AG04449 (cell line): ENCODE measurements at regions not wholly inside any gene's neighbourhood (a gene's known extent, or its start where the extent isn't known, plus 50 kb on each side); places are given as distances from the start of the nearest gene placed in this dataset.

Source experiments
- CTCF ChIA-PET: fragments of 350-600 bp; formaldehyde crosslinking; extraction: SDS; loops from one replicate; lab custom pipeline; 2021; ENCODE audit warnings: antibody characterized with exemption; lab: Yijun Ruan, JAX
- POLR2A ChIA-PET: fragments of 400-600, 350-600 bp; formaldehyde crosslinking; extraction: SDS; loops from one replicate; lab custom pipeline; 2020; ENCODE audit warnings: antibody characterized with exemption, inconsistent platforms; lab: Yijun Ruan, JAX
- DNase-seq: peaks from one replicate; pipeline ENCODE4 v3.0.0-alpha.2; 2010; ENCODE audit warnings: low read depth, low spot score
- H3K4me3 ChIP-seq: 2 replicates; pipeline ENCODE4 v1.5.1; 2011; ENCODE audit warnings: low read depth, mild to moderate bottlenecking, control low read depth, low read length
- TF ChIP-seq, protein P1 (sequence below): IDR thresholded peaks from one replicate; pipeline ENCODE4 v1.5.1; 2011; ENCODE audit warnings: mild to moderate bottlenecking, moderate library complexity, low read length, control low read depth, inconsistent platforms; ENCODE audit not compliant: insufficient read depth; ENCODE audit errors: missing control alignments

DNA sequence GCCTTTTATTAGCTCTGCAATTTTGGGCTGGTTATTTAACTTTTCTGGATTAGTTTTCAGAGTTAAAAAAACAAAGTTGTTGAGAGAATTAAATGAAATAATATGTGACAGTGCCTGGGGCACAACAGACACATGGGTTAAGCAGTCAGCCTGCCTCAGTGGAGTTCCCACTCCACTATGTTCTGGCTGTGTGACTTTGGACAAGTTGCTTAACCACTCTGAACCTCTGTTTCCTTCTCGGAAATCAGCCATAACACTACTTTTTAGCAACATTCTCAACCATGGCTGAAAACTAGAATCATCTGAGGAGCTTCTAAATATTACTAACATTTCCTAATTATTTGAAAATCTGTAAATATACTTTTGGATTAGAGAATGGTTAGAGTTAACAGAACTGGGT lies 56.5 kb upstream of the SLC6A11 start:
- TF ChIP-seq, protein P1, sequence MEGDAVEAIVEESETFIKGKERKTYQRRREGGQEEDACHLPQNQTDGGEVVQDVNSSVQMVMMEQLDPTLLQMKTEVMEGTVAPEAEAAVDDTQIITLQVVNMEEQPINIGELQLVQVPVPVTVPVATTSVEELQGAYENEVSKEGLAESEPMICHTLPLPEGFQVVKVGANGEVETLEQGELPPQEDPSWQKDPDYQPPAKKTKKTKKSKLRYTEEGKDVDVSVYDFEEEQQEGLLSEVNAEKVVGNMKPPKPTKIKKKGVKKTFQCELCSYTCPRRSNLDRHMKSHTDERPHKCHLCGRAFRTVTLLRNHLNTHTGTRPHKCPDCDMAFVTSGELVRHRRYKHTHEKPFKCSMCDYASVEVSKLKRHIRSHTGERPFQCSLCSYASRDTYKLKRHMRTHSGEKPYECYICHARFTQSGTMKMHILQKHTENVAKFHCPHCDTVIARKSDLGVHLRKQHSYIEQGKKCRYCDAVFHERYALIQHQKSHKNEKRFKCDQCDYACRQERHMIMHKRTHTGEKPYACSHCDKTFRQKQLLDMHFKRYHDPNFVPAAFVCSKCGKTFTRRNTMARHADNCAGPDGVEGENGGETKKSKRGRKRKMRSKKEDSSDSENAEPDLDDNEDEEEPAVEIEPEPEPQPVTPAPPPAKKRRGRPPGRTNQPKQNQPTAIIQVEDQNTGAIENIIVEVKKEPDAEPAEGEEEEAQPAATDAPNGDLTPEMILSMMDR, result no peak
- no peak overlapping the region for H3K4me3 ChIP-seq
- DNase-seq, result no peak
- POLR2A ChIA-PET, result no interaction called here
- CTCF ChIA-PET, result interaction anchor here (1.0 to 12.1 kb wide), 13 partner anchors 11 to 394 kb away, joined by 3 to 254 read pairs (median 6); no protein-coding TSS in a partner anchor

DNA sequence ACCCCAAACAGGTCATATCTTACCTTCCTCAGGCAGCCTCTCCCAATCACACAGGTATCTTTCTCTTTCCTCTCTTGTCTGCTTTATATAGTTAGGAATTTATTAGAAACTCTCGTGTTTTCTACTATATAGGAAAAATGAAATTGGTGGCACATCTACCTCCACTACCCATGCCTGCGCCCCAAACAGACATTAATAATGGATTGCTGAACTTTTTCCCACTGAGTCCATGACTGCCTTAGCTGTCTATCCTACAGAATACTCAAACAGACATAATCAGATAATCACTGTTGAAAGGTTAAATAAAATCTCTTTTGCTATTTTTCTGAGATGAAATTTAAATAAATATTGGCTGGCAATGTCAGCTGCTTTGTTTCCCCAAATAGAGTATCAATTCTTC lies 55.8 kb upstream of the SLC6A11 start:
- CTCF ChIA-PET, result interaction anchor here (1.2 to 12.1 kb wide), 6 partner anchors 10 to 300 kb away, joined by 3 to 254 read pairs (median 6); no protein-coding TSS in a partner anchor
- POLR2A ChIA-PET, result no interaction called here
- H3K4me3 ChIP-seq, result no peak overlapping the region
- DNase-seq, result no peak
- TF ChIP-seq, protein P1, result no peak

DNA sequence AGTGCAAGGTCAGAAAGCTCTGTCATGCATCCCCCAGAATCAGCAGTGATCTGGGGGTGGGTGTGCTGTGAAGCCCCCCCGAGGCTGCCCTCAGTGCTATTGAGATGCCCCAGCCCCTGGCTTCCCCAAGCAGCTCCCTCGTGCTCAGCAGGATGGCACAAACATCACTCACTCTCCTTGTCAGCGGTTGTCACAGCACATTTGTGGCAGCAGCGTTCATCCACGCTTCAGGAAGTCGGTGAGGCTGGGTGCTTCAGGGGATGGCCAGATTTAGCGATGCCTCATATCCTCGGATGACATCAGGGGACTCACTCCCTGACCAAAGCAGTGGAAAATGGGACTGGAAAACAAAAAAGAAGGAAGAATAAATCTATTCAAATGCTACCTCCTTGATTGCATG lies 54.4 kb upstream of the SLC6A11 start:
- ChIA-PET POLR2A (no interaction called here), CTCF (interaction anchor here (1.2 to 12.1 kb wide), 3 partner anchors 9 to 299 kb away, joined by 3 to 254 read pairs (median 58); no protein-coding TSS in a partner anchor)
- no peak overlapping the region for H3K4me3 ChIP-seq
- DNase-seq, result no peak
- TF ChIP-seq, protein P1, result no peak

DNA sequence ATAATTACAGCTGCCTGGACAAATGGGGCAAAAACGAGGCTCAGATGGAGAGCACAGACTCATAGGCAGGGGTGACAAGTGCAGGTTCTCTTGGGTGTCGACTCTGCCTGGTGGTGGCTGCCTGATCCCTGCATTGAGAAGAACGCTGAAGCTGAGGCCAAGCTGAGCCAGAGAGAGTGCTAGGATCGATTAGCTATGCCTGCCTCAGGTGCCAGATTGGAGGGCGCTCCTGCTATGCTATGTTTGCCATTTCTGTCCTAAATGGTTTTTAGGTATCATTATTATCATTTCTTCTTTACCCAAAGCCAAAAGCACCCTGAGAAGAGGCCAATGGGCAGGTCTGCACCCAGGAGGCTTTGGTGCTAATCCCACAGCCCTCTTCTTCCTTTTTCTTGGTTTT lies 53.9 kb upstream of the SLC6A11 start:
- DNase-seq, result no peak
- TF ChIP-seq, protein P1, result no peak
- no peak overlapping the region for H3K4me3 ChIP-seq
- ChIA-PET POLR2A (no interaction called here), CTCF (interaction anchor here (1.2 to 12.1 kb wide), 3 partner anchors 9 to 298 kb away, joined by 3 to 254 read pairs (median 58); no protein-coding TSS in a partner anchor)

DNA sequence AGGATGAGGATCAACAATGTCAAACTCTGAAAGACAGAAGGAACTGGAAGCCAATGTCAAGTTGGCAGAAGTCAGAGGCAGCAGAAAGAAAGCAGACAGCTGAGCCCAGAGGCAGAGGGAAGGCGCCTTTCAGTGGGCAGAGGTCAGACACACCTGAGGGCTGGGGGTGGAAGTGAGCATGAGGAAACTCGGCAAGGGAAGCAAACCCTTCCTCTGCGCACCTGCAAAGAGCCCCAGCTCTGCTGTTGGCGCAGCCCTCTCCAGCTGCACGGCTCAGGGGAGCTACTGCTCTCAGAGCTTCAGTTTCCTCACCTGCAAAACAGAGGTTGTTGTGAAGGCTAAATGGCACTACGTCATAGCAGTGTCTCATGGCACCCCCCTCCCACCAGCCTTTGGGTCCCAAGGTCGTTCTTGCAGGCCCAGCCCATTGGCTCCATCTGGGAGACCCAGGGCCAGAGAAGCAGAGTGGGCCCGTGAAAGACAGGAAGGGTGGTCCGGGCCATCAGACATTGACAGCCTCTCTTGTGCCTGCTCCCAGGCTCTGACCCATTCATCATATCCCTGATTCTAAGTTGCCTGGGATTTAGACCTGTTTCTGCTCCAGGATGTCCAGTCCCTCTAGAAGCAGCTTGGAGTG lies 53.3 kb upstream of the SLC6A11 start:
- no peak overlapping the region for H3K4me3 ChIP-seq
- TF ChIP-seq, protein P1, result no peak
- CTCF ChIA-PET, result interaction anchor here (5.3 to 12.1 kb wide), 2 partner anchors 8 to 297 kb away, joined by 58 to 254 read pairs; no protein-coding TSS in a partner anchor
- POLR2A ChIA-PET, result no interaction called here
- no peak for DNase-seq

DNA sequence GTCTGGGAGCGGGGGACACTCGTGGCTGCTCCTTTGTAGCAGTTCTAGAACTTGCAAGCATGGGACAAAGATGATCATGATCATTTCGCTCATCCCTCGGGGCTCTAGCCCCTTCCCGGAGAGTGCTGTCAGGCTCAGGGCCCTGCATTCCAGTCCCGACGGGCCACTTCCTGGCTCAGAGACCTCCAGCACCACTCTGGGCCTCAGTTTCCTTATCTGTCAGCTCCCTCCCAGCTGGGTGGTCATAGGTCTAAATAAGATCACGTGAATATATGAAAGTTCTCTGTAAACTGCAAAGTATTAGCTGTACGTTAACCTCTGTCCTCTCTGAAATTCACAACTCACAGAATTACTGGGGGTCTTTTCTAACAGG lies 52.8 kb upstream of the SLC6A11 start:
- ChIA-PET CTCF (interaction anchor here (12.1 kb wide), 1 partner anchor 297 kb away, joined by 254 read pairs; no protein-coding TSS in a partner anchor), POLR2A (no interaction called here)
- no peak overlapping the region for H3K4me3 ChIP-seq
- TF ChIP-seq, protein P1, result no peak
- DNase-seq, result no peak
